K562 (cell line): ENCODE measurements at regions not wholly inside any gene's neighbourhood (a gene's known extent, or its start where the extent isn't known, plus 50 kb on each side); places are given as distances from the start of the nearest gene placed in this dataset.

ENCODE experiments used
- NR2F6 ChIP-seq: fragments of 450-650 bp; formaldehyde crosslinking; IDR thresholded peaks from 2 replicates; pipeline ENCODE4 v1.4.0; 2020; ENCODE audit warnings: mild to moderate bottlenecking
- POLR2A ChIP-seq: fragments of 450-650 bp; conservative IDR thresholded peaks from 2 replicates; pipeline ENCODE4 v1.6.1; 2016
- TF ChIP-seq, protein P1 (sequence below), 3 experiments: IDR thresholded peaks in 2 of 3; conservative IDR thresholded peaks in 1 of 3; 2 replicates each; pipeline ENCODE4 v1.5.1; 2011 to 2012; ENCODE audit warnings: low read length in 3 of 3, mild to moderate bottlenecking in 3 of 3, control low read depth in 2 of 3, improper control_type of control experiment in 1 of 3, inconsistent platforms in 1 of 3, low read depth in 1 of 3, mixed read lengths in 1 of 3, moderate library complexity in 1 of 3; ENCODE audit not compliant: insufficient read depth in 2 of 3

DNA sequence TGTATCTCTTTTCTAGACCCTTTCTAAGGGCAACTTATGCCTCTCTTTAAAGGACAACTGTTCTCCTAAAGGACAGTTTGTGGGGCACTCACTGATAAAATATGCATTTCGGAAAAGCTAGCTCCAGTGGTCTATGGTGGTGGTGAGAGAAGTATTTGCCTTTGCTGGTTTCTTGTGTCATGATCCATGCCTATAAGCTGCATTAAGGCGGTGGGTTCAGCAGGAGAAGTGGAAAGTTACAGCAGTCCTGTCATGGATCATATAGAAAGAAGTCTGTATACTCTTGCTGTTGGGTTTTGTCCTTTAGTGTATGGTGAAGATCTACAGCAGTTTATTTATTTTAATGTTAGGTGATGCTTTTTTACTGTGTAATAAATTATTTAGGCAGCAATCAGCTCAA lies 563.9 kb upstream of the PSMD7 start:
- TF ChIP-seq NR2F6 (no peak), POLR2A (no peak)
- TF ChIP-seq, protein P1, sequence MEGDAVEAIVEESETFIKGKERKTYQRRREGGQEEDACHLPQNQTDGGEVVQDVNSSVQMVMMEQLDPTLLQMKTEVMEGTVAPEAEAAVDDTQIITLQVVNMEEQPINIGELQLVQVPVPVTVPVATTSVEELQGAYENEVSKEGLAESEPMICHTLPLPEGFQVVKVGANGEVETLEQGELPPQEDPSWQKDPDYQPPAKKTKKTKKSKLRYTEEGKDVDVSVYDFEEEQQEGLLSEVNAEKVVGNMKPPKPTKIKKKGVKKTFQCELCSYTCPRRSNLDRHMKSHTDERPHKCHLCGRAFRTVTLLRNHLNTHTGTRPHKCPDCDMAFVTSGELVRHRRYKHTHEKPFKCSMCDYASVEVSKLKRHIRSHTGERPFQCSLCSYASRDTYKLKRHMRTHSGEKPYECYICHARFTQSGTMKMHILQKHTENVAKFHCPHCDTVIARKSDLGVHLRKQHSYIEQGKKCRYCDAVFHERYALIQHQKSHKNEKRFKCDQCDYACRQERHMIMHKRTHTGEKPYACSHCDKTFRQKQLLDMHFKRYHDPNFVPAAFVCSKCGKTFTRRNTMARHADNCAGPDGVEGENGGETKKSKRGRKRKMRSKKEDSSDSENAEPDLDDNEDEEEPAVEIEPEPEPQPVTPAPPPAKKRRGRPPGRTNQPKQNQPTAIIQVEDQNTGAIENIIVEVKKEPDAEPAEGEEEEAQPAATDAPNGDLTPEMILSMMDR (IDR thresholded peaks at IDR 0.05 in 2 of 3, conservative IDR thresholded peaks at IDR 0.05 in 1 of 3; ENCODE audit: insufficient read depth in 2 of 3, low read depth in 1 of 3, low read length in 3 of 3), result no peak
